Body of pancreas (tissue), 4 donors: ENCODE measurements at regions not wholly inside any gene's neighbourhood (a gene's known extent, or its start where the extent isn't known, plus 50 kb on each side); places are given as distances from the start of the nearest gene placed in this dataset.

Experiments
- ATAC-seq: fragments of 150-250 bp; one replicate; pipeline ENCODE4 v1.9.1; 2016
- DNase-seq, 4 donors: peaks; one replicate each; pipeline ENCODE4 v3.0.0-alpha.2; 2019
- H3K27ac ChIP-seq, 4 donors: fragments of 200-600 bp; sonication (generic); 1 replicate in 3 of 4; 2 replicates in 1 of 4; pipeline versions ENCODE4 v1.5.1 to v1.6.1; 2016 to 2019; ENCODE audit warnings: mild to moderate bottlenecking in 1 of 4, mixed read lengths in 1 of 4, moderate library complexity in 1 of 4
- H3K27me3 ChIP-seq, 2 donors: fragments of 200-600 bp; sonication (generic); one replicate each; pipeline ENCODE4 v1.6.0; 2016; ENCODE audit warnings: mild to moderate bottlenecking in 1 of 2
- H3K36me3 ChIP-seq, 2 donors: fragments of 200-600 bp; sonication (generic); replicated peaks in 1 of 2; 2 replicates each; pipeline ENCODE4 v1.5.1; 2016; ENCODE audit warnings: low read depth in 2 of 2; ENCODE audit not compliant: insufficient read depth in 1 of 2
- H3K4me1 ChIP-seq: fragments of 200-600 bp; sonication (generic); one replicate; pipeline ENCODE4 v1.6.0; 2016
- H3K4me3 ChIP-seq, 2 donors: fragments of 200-600 bp; sonication (generic); 1 replicate in 1 of 2; 2 replicates in 1 of 2; pipeline ENCODE4 v1.5.1; 2016 to 2019
- H3K9me3 ChIP-seq, 3 donors: fragments of 200-600 bp; sonication (generic); 1 replicate in 2 of 3; 2 replicates in 1 of 3; pipeline ENCODE4 v1.5.1; 2016
- POLR2A ChIP-seq, 3 donors: fragments of 450-650 bp; IDR thresholded peaks; one replicate each; pipeline ENCODE4 v1.6.1; 2016; ENCODE audit warnings: antibody characterized with exemption in 3 of 3, mild to moderate bottlenecking in 2 of 3
- WGBS, 2 donors: methylation state at CpG; one replicate each; pipeline ENCODE4 v1.1.5; 2017; 5-methylcytosine and 5-hydroxymethylcytosine counted together
- intact Hi-C: fragments of 100-400 bp; cut with DNase I; formaldehyde crosslinking; loops from one replicate; pipeline ENCODE4 v1.15.1; 2023
- TF ChIP-seq, protein P1 (sequence below), 7 experiments: fragments of 450-650 bp in 4 of 7; fragments of 200-600 bp in 3 of 7; sonication (generic) in 3 of 7; IDR thresholded peaks; one replicate each; pipeline ENCODE4 v1.5.1; 2016 to 2019; ENCODE audit warnings: antibody characterized with exemption in 7 of 7

DNA sequence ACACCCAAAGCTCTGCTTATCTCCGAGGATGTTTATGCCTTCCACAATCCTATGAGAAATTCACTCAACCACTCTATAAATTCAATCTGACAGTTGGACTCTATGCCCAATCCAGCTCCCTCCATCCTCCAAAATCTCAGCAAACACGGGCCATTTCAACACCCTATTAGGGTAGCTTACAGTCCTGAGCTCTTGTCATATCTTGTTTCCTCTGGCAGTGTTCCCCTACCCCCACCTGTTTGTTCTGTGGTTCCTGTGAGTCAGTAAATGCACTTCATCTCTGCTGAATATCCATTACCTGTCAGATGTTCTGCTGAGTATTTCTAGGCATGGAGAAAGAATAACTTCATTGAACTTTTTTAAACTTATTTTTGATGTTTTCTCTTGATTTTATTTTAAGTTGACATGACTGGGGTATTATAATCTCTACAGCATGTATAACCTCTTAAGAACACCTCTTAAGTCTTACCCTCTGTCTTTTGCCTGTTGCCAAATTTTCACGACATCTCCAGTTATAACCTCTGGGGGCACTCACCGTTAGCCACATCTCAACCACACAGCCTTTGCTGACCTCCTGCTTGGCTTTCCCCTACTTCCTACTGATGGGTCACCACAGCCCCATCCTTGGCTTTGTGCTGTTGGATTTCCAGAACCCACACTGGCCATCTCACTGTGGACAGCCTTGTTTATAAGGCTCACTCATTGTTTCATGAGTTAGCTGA, 317.0 kb upstream of the TMPO start:
- intact Hi-C loops, result no loop called here
- Histone ChIP-seq H3K4me1 (no peaks in the 10 kb centered on the region), H3K9me3 (no peaks in the 10 kb centered on the region), H3K4me3 (no peak overlapping the region), H3K36me3 (no peaks in the 10 kb centered on the region), H3K27me3 (no peaks in the 10 kb centered on the region), H3K27ac (no peak overlapping the region)
- ATAC-seq (no peak), DNase-seq (no peak)
- TF ChIP-seq POLR2A (IDR thresholded peaks at IDR 0.05), result no peak
- TF ChIP-seq, protein P1, sequence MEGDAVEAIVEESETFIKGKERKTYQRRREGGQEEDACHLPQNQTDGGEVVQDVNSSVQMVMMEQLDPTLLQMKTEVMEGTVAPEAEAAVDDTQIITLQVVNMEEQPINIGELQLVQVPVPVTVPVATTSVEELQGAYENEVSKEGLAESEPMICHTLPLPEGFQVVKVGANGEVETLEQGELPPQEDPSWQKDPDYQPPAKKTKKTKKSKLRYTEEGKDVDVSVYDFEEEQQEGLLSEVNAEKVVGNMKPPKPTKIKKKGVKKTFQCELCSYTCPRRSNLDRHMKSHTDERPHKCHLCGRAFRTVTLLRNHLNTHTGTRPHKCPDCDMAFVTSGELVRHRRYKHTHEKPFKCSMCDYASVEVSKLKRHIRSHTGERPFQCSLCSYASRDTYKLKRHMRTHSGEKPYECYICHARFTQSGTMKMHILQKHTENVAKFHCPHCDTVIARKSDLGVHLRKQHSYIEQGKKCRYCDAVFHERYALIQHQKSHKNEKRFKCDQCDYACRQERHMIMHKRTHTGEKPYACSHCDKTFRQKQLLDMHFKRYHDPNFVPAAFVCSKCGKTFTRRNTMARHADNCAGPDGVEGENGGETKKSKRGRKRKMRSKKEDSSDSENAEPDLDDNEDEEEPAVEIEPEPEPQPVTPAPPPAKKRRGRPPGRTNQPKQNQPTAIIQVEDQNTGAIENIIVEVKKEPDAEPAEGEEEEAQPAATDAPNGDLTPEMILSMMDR (IDR thresholded peaks at IDR 0.05), result no peak
- 56 to 69% methylated on average over 4 of the region's 4 CpGs for WGBS, 2 donors

DNA sequence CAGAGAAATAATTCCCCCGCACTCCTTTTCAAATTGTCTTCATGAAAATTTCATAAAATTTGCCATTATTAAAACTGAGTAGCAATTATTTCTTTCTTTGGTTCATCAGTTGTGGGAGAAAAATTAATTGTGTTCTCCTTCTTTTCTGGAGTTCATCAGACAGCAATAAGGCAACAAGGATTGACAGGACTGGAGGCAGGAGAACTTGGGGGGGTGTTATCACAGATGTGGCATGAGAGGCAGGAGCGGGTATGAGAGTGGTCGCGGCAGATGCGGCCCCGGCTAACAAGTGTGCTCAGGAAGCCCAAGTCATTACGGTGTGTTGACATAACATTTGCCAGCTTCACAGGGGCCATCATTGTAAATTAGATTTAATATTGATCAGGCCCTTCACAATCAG, 306.6 kb upstream of the TMPO start:
- no peaks in the 10 kb centered on the region for H3K27me3 ChIP-seq
- intact Hi-C loops, result no loop called here
- H3K4me1 ChIP-seq, result no peaks in the 10 kb centered on the region
- WGBS, 2 donors, result 71 to 73% methylated on average over 7 of the region's 7 CpGs
- no peak for DNase-seq
- H3K36me3 ChIP-seq, result no peaks in the 10 kb centered on the region
- H3K9me3 ChIP-seq, result no peaks in the 10 kb centered on the region
- no peak overlapping the region for H3K27ac ChIP-seq
- no peak for ATAC-seq
- TF ChIP-seq, protein P1 (IDR thresholded peaks at IDR 0.05), result no peak
- no peak for TF ChIP-seq POLR2A (IDR thresholded peaks at IDR 0.05)
- no peak overlapping the region for H3K4me3 ChIP-seq

DNA sequence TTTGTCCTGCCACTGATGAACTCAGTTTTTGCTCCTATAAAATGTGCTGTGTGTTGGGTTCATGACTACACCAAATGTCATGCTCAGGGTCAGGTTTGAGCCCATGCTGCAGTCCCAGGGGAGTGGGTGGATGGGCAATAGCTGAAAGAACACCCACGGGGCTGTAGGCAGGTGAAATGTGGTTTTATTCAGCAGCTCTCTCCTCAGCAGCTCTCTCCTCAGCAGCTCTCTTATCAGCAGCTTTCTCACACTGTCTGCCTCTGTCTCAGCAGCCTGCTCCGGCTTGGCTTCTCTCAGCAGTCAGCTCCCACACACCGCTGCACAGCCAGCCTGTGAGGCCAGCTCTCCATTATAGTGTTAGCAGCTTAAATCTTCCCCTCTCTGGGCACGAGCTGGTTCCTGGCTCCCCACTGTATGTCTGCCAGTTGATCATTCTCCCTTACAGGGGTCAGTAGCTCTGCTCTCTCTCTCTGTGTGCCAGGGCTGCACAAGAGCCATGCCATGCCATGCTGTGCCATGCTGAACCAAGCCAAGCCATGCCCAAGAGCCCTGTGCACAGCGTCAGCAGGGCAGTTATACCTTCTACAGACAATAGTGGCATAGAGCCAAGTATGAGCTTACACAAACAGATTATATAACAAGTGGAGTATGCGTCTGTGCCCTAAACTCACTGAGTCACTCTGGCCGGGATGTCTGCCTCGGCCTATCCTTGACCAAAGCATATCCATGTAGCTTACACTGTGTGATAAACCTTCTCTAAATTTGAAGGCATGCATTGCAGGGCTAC, 303.3 kb upstream of the TMPO start:
- no peak for ATAC-seq
- no peak for TF ChIP-seq POLR2A (IDR thresholded peaks at IDR 0.05)
- TF ChIP-seq, protein P1 (IDR thresholded peaks at IDR 0.05), result no peak
- H3K36me3 ChIP-seq, result no peaks in the 10 kb centered on the region
- H3K4me3 ChIP-seq, result no peak overlapping the region
- 66 to 70% methylated on average over 7 to 8 of the region's 8 CpGs for WGBS, 2 donors
- H3K27ac ChIP-seq, result no peak overlapping the region
- no peaks in the 10 kb centered on the region for H3K9me3 ChIP-seq
- H3K4me1 ChIP-seq, result no peaks in the 10 kb centered on the region
- no peaks in the 10 kb centered on the region for H3K27me3 ChIP-seq
- intact Hi-C loops, result no loop called here
- no peak for DNase-seq

DNA sequence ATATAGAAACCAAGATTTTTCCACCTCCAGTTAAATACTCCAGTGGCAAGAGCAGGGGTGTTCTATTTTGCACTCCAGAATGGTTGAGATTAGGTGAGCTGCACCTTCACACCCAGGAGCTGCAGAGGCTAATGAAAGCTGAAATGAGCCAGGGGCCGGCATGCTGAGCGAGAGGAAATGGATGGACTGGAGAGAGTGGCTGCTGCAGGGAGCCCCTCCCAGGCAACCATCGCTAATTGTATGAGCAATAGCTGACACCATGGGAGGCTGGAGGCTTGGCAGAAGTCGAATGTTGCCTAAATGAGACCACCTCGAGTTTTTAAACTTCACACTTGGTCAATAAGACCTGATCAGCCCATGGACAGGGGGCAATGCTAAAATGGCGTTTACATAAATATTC, 301.8 kb upstream of the TMPO start:
- intact Hi-C loops, result no loop called here
- ATAC-seq, result no peak
- no peak for DNase-seq
- TF ChIP-seq, protein P1 (IDR thresholded peaks at IDR 0.05), result no peak
- TF ChIP-seq POLR2A (IDR thresholded peaks at IDR 0.05), result no peak
- H3K36me3 ChIP-seq, result no peaks in the 10 kb centered on the region
- no peaks in the 10 kb centered on the region for H3K27me3 ChIP-seq
- no peak overlapping the region for H3K4me3 ChIP-seq
- H3K4me1 ChIP-seq, result no peaks in the 10 kb centered on the region
- WGBS, 2 donors, result 54 to 57% methylated on average over 6 of the region's 6 CpGs
- no peaks in the 10 kb centered on the region for H3K9me3 ChIP-seq
- H3K27ac ChIP-seq, result no peak overlapping the region
